ENCODE measurements at regions not wholly inside any gene's neighbourhood (a gene's known extent, or its start where the extent isn't known, plus 50 kb on each side); places are given as distances from the start of the nearest gene placed in this dataset.

GRCh38 chr20:11660673-11661072 lies 257.0 kb upstream of the BTBD3 start:
- no peak for TF ChIP-seq POLR2A (IDR thresholded peaks at IDR 0.05)
- no peak for TF ChIP-seq CTCF (IDR thresholded peaks at IDR 0.05)
